Pancreas (tissue), 10 donors: ENCODE measurements at regions not wholly inside any gene's neighbourhood (a gene's known extent, or its start where the extent isn't known, plus 50 kb on each side); places are given as distances from the start of the nearest gene placed in this dataset.
A peak's percentile ranks its signal among the peaks of the same experiment; 100 is the strongest.
"Not testable (repeated sequence)": the region's sequence is repeated elsewhere in the genome, so short reads cannot be mapped to it uniquely, and the experiment has no call there.

Experiments
- ATAC-seq, 4 donors: fragments of 200-7000 bp; cut with Tn5 transposase; one replicate each; pipeline versions ENCODE4 v1.8.0 to v1.9.1; 2020; ENCODE audit warnings: mild to moderate bottlenecking in 4 of 4, moderate library complexity in 4 of 4
- DNase-seq, 6 donors: peaks; one replicate each; pipeline ENCODE4 v3.0.0-alpha.2; 2020
- FAIRE-seq: peaks from 2 replicates; lab custom pipeline; 2012; peaks lifted over from hg19 to GRCh38; lab: Jason Lieb, UNC
- H3K27ac ChIP-seq, 4 donors: fragments of 200-600 bp; sonication (generic); 1 replicate in 3 of 4; 2 replicates in 1 of 4; pipeline versions ENCODE4 v1.5.0 to v1.8.0; 2020
- H3K27me3 ChIP-seq, 4 donors: fragments of 200-600 bp; one replicate each; pipeline ENCODE4 v1.8.0; 2021
- H3K36me3 ChIP-seq, 3 donors: fragments of 200-600 bp; sonication (generic) in 1 of 3; one replicate each; pipeline versions ENCODE4 v1.5.0 to v1.8.0; 2020 to 2021
- H3K4me1 ChIP-seq, 3 donors: fragments of 200-600 bp; one replicate each; pipeline ENCODE4 v1.8.0; 2021
- H3K4me3 ChIP-seq, 4 donors: fragments of 200-600 bp; sonication (generic) in 2 of 4; one replicate each; pipeline versions ENCODE4 v1.5.0 to v1.8.0; 2020 to 2021
- H3K9me3 ChIP-seq, 4 donors: fragments of 200-600 bp; one replicate each; pipeline ENCODE4 v1.8.0; 2021
- WGBS, 2 donors: extraction: QIAGEN DNeasy Blood & Tissue Kit; methylation state at CpG; one replicate each; pipeline ENCODE4 v1.1.7; 2013; 5-methylcytosine and 5-hydroxymethylcytosine counted together
- intact Hi-C, 3 donors: fragments of 100-400 bp; cut with DNase I; formaldehyde crosslinking; loops; one replicate each; pipeline versions ENCODE4 v1.11.1 to v1.14.2; 2022
- donor health status: healthy with polysubstance abuse.
- donor health status: DM: no; HTN: no; CAD: no; lungs with moderate emphysema.
- donor health status: DM: no; HTN: no; CAD: no.
- donor health status: control.
- donor health status: control.
- donor health status: Bipolar disorder and iron deficiency.
- donor health status: DM: yes; HTN: yes; CAD: no.
- donor health status: DM: no; HTN: no; CAD: no.
- donor health status: DM: no; HTN: no; CAD: no.
- donor health status: DM: yes; HTN: yes; CAD: no.

GRCh38 chr4:49288796-49289195 lies 302.7 kb downstream of the CWH43 start:
- H3K9me3 ChIP-seq, H3K36me3 ChIP-seq, intact Hi-C loops, H3K4me3 ChIP-seq, H3K4me1 ChIP-seq, H3K27ac ChIP-seq, H3K27me3 ChIP-seq, FAIRE-seq, ATAC-seq: not testable (repeated sequence)
- WGBS, 2 donors: 78 to 81% methylated on average over 11 of the region's 11 CpGs
- peak in 3 of 6 donors; percentile 27 to 58 (median 35) for DNase-seq

GRCh38 chr4:49314815-49315214 lies 328.7 kb downstream of the CWH43 start:
- DNase-seq: peak in 1 of 6 donors; percentile 9
- H3K4me1 ChIP-seq, H3K4me3 ChIP-seq, H3K9me3 ChIP-seq, ATAC-seq, H3K36me3 ChIP-seq, H3K27me3 ChIP-seq, FAIRE-seq, H3K27ac ChIP-seq, intact Hi-C loops: not testable (repeated sequence)
- WGBS, 2 donors: 73 to 76% methylated on average over 14 to 16 of the region's 18 CpGs

GRCh38 chr4:49320725-49321410 lies 334.8 kb downstream of the CWH43 start:
- H3K4me1 ChIP-seq, FAIRE-seq, H3K4me3 ChIP-seq, intact Hi-C loops, H3K27me3 ChIP-seq, H3K36me3 ChIP-seq, H3K27ac ChIP-seq, ATAC-seq, H3K9me3 ChIP-seq: not testable (repeated sequence)
- DNase-seq: peak in 1 of 6 donors; percentile 19
- 59 to 62% methylated on average over 19 to 24 of the region's 24 CpGs for WGBS, 2 donors

GRCh38 chr4:49321511-49322300 lies 335.6 kb downstream of the CWH43 start:
- H3K4me1 ChIP-seq, ATAC-seq, FAIRE-seq, H3K4me3 ChIP-seq, H3K27me3 ChIP-seq, intact Hi-C loops, H3K9me3 ChIP-seq, H3K27ac ChIP-seq, H3K36me3 ChIP-seq: not testable (repeated sequence)
- DNase-seq: peak in 1 of 6 donors; percentile 37
- 63 to 78% methylated on average over 11 to 12 of the region's 12 CpGs for WGBS, 2 donors

DNA sequence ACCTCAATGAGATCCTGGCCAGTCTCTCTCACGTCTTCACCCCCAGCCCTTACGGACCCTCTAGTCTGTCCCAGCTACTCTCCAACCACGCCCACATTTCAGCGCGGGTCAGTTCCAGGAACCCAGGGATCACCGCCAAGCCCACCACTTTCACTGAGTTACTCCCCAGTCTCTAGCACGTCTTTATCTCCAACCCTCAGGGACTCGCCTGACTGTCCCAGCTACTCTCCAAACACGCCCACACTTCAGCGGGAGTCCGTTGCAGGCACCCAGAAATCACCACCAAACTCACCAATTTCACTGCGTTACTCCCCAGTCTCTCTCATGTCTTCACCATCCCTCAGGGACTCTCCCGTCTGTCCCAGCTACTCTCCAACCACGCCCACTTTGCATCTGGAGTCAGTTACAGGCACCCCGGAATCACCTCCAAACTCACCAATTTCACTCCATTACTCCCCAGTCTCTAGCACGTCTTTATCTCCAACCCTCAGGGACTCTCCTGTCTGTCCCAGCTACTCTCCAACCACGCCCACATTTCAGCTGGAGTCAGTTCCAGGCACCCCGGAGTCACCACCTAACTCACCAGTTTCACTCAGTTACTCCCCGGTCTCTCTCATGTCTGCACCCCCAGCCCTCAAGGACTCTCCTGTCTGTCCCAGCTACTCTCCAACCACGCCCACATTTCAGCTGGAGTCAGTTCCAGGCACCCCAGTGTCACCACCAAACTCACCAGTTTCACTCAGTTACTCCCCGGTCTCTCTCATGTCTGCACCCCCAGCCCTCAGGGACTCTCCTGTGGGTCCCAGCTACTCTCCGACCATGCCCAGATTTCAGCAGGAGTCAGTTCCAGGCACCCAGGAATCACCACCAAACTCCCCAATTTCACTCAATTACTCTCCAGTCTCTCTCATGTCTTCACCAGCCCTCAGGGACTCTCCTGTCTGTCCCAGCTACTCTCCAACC lies 336.8 kb downstream of the CWH43 start:
- H3K4me3 ChIP-seq, H3K27me3 ChIP-seq, H3K4me1 ChIP-seq, H3K9me3 ChIP-seq, H3K27ac ChIP-seq, ATAC-seq, H3K36me3 ChIP-seq, intact Hi-C loops, FAIRE-seq: not testable (repeated sequence)
- 57 to 59% methylated on average over 22 of the region's 22 CpGs for WGBS, 2 donors
- DNase-seq: peak in 1 of 6 donors; percentile 35

- H3K9me3 ChIP-seq, intact Hi-C loops, H3K36me3 ChIP-seq, ATAC-seq, H3K27ac ChIP-seq, FAIRE-seq, H3K4me1 ChIP-seq, H3K4me3 ChIP-seq, H3K27me3 ChIP-seq: not testable (repeated sequence)
- DNase-seq: peak in 2 of 6 donors; percentile 29 to 55
- 67 to 68% methylated on average over 6 of the region's 10 CpGs for WGBS, 2 donors
Measured at GRCh38 chr4:49323573-49323940, 337.5 kb downstream of the CWH43 start.
